ENCODE measurements at regions not wholly inside any gene's neighbourhood (a gene's known extent, or its start where the extent isn't known, plus 50 kb on each side); places are given as distances from the start of the nearest gene placed in this dataset.
A peak's percentile ranks its signal among the peaks of the same experiment; 100 is the strongest.

DNA sequence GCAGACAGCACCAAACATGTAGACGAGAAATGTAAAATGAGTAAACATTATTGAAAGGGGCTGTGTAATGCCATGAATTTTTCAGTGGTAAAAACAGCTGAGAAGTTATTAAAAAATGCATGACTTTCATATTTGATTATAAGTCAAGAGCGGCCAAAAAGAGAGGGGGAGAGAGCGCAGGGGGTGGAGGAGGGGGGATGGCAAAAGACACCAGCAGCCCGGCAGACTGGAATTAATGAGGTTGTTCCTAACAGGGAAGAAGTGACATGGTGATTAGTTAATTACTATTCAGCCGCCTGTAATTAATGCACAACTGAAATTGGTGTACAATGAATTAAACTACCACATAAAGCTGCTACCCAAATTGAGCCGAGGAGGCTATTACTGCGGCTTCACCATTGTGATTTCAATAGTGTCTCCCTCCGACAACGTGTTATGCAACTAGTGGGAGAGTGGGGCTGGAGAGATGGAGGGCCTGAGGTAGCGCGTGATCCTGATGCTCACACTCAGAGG is 89.1 kb upstream of the VSTM2B start:
- DNase-seq (ENCODE audit: low read depth in 1 of 2, low spot score in 2 of 2), result no peak
- H3K4me3 ChIP-seq, result no peak overlapping the region
- no peaks in the 10 kb centered on the region for H3K4me1 ChIP-seq (replicated peaks)
- no peak overlapping the region for H3K27ac ChIP-seq
- H3K27me3 ChIP-seq (replicated peaks), result no peaks in the 10 kb centered on the region
- H3K36me3 ChIP-seq, result no peaks in the 10 kb centered on the region
- no peaks in the 10 kb centered on the region for H3K9me3 ChIP-seq (replicated peaks)

DNA sequence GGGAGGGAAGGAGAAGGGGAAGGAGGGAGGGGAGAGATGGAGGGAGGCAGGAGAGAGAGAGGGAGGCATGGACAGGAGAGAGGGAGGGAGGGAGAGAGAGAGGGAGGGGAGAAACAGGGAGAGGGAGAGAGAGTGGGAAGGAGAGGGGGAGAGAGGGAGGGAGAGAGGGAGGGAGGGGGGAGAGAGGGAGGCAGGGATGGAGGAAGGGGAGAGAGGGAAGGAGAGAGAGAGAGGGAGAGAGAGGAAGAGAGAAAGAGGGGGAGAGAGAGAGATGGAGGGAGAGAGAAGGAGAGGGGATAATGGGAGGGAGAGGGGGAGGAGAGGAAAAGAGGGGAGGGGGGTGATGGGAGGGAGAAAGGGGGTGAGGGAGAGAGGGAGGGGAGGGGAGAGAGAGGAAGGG is 86.8 kb upstream of the VSTM2B start:
- H3K9me3 ChIP-seq (replicated peaks), result no peaks in the 10 kb centered on the region
- no peak for DNase-seq (ENCODE audit: low read depth in 1 of 2, low spot score in 2 of 2)
- H3K4me1 ChIP-seq (replicated peaks), result no peaks in the 10 kb centered on the region
- H3K36me3 ChIP-seq, result no peaks in the 10 kb centered on the region
- H3K27me3 ChIP-seq (replicated peaks), result no peaks in the 10 kb centered on the region
- no peak overlapping the region for H3K4me3 ChIP-seq
- no peak overlapping the region for H3K27ac ChIP-seq

GRCh38 chr19:29439688-29440550 is 85.9 kb upstream of the VSTM2B start:
- no peaks in the 10 kb centered on the region for H3K27me3 ChIP-seq (replicated peaks)
- no peaks in the 10 kb centered on the region for H3K9me3 ChIP-seq (replicated peaks)
- H3K4me3 ChIP-seq, result no peak overlapping the region
- no peak for DNase-seq (ENCODE audit: low read depth in 1 of 2, low spot score in 2 of 2)
- H3K36me3 ChIP-seq, result no peaks in the 10 kb centered on the region
- no peak overlapping the region for H3K27ac ChIP-seq
- H3K4me1 ChIP-seq (replicated peaks), result no peaks in the 10 kb centered on the region

DNA sequence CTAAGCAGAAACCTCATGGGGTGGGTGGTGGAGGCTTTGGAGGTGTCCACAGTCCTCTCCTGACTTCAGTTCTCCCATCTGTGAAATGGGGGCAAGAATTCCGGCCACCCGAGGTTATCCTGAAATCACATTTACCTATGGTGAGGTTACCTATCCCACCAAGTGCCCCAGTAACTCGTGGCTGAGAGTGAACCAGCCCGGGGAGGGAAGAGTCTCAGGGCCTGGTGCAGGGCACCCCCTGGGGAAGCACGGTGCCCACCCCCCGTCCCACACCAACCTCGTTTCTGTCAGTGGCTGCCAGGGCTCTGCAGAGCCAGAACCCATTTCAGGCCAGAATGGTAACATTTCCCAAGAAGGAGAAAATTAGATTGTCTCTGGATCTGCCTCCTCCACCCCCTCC is 83.7 kb upstream of the VSTM2B start:
- no peak for DNase-seq (ENCODE audit: low read depth in 1 of 2, low spot score in 2 of 2)
- Histone ChIP-seq H3K9me3 (replicated peaks) (no peaks in the 10 kb centered on the region), H3K27me3 (replicated peaks) (no peaks in the 10 kb centered on the region), H3K4me3 (no peak overlapping the region), H3K36me3 (no peaks in the 10 kb centered on the region), H3K4me1 (replicated peaks) (no peaks in the 10 kb centered on the region), H3K27ac (no peak overlapping the region)

- Histone ChIP-seq H3K4me1 (replicated peaks) (no peaks in the 10 kb centered on the region), H3K27ac (no peak overlapping the region), H3K4me3 (no peak overlapping the region), H3K27me3 (replicated peaks) (no peaks in the 10 kb centered on the region), H3K36me3 (no peaks in the 10 kb centered on the region), H3K9me3 (replicated peaks) (no peaks in the 10 kb centered on the region)
- DNase-seq (ENCODE audit: low read depth in 1 of 2, low spot score in 2 of 2), result no peak
Measured at GRCh38 chr19:29442910-29443309, 82.9 kb upstream of the VSTM2B start.

DNA sequence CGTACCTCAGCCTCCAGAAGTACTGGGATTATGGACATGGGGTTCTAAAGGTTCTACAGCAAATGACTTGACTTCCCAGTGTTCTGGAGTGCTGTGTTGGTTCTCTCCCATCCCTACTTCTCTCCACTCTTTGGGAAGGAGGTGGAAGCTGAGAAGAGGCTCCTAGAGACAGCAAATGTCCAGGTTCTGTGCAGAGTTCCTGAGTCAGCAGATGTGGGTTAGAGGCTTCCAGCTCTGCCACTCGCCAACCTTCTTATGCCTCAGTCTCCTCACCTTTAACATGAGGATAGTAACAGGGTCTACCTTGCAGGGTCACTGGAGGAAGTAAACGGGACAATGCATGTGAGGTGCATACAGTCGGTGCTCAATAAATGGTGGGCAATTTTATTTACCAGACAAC is 80.5 kb upstream of the VSTM2B start:
- Histone ChIP-seq H3K27ac (no peak overlapping the region), H3K27me3 (replicated peaks) (no peaks in the 10 kb centered on the region), H3K4me3 (no peak overlapping the region), H3K9me3 (replicated peaks) (no peaks in the 10 kb centered on the region), H3K4me1 (replicated peaks) (no peaks in the 10 kb centered on the region), H3K36me3 (no peaks in the 10 kb centered on the region)
- DNase-seq (ENCODE audit: low read depth in 1 of 2, low spot score in 2 of 2), result peak in 1 of 2 experiments; percentile 3

- peak in 1 of 2 experiments; percentile 27 for DNase-seq (ENCODE audit: low read depth in 1 of 2, low spot score in 2 of 2)
- no peaks in the 10 kb centered on the region for H3K9me3 ChIP-seq (replicated peaks)
- no peak overlapping the region for H3K27ac ChIP-seq
- H3K36me3 ChIP-seq, result no peaks in the 10 kb centered on the region
- no peaks in the 10 kb centered on the region for H3K27me3 ChIP-seq (replicated peaks)
- H3K4me1 ChIP-seq (replicated peaks), result no peaks in the 10 kb centered on the region
- no peak overlapping the region for H3K4me3 ChIP-seq
Measured at GRCh38 chr19:29446361-29446760, 79.4 kb upstream of the VSTM2B start.

DNA sequence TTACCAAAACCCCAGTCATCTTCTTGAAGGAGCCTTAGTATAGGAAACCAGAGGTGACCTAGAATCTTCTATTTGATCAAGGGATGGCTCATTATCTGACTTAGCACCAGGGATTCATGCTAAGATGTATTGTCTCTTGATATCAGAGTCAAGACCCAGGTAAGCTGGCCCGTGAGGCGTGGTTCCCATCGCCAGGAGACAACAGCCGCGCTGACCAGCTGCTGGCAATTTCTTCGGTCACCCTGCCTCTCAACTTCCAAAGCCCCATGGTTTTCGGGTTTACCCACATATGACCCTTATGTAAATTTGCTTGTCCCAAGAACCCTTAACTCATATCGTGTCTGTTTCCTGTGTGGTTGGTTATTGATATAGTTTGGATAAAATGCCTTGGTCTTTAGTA is 77.7 kb upstream of the VSTM2B start:
- H3K9me3 ChIP-seq (replicated peaks), result no peaks in the 10 kb centered on the region
- H3K4me3 ChIP-seq, result no peak overlapping the region
- H3K27ac ChIP-seq, result no peak overlapping the region
- H3K4me1 ChIP-seq (replicated peaks), result no peaks in the 10 kb centered on the region
- no peaks in the 10 kb centered on the region for H3K36me3 ChIP-seq
- peak in 1 of 2 experiments; percentile 18 for DNase-seq (ENCODE audit: low read depth in 1 of 2, low spot score in 2 of 2)
- H3K27me3 ChIP-seq (replicated peaks), result no peaks in the 10 kb centered on the region

- Histone ChIP-seq H3K4me1 (replicated peaks) (no peaks in the 10 kb centered on the region), H3K4me3 (no peak overlapping the region), H3K9me3 (replicated peaks) (no peaks in the 10 kb centered on the region), H3K27me3 (replicated peaks) (no peaks in the 10 kb centered on the region), H3K36me3 (no peaks in the 10 kb centered on the region), H3K27ac (no peak overlapping the region)
- peak in 1 of 2 experiments; percentile 23 for DNase-seq (ENCODE audit: low read depth in 1 of 2, low spot score in 2 of 2)
Measured at GRCh38 chr19:29449371-29449770, 76.4 kb upstream of the VSTM2B start.

GRCh38 chr19:29450306-29450705 is 75.5 kb upstream of the VSTM2B start:
- H3K9me3 ChIP-seq (replicated peaks), result no peaks in the 10 kb centered on the region
- no peaks in the 10 kb centered on the region for H3K4me1 ChIP-seq (replicated peaks)
- H3K27me3 ChIP-seq (replicated peaks), result no peaks in the 10 kb centered on the region
- H3K4me3 ChIP-seq, result no peak overlapping the region
- no peak overlapping the region for H3K27ac ChIP-seq
- peak in 1 of 2 experiments; percentile 26 for DNase-seq (ENCODE audit: low read depth in 1 of 2, low spot score in 2 of 2)
- no peaks in the 10 kb centered on the region for H3K36me3 ChIP-seq

- Histone ChIP-seq H3K4me3 (no peak overlapping the region), H3K36me3 (no peaks in the 10 kb centered on the region), H3K27ac (no peak overlapping the region), H3K9me3 (replicated peaks) (no peaks in the 10 kb centered on the region), H3K27me3 (replicated peaks) (no peaks in the 10 kb centered on the region), H3K4me1 (replicated peaks) (no peaks in the 10 kb centered on the region)
- peak in 1 of 2 experiments; percentile 7 for DNase-seq (ENCODE audit: low read depth in 1 of 2, low spot score in 2 of 2)
Measured at GRCh38 chr19:29450812-29451211, 75.0 kb upstream of the VSTM2B start.

DNA sequence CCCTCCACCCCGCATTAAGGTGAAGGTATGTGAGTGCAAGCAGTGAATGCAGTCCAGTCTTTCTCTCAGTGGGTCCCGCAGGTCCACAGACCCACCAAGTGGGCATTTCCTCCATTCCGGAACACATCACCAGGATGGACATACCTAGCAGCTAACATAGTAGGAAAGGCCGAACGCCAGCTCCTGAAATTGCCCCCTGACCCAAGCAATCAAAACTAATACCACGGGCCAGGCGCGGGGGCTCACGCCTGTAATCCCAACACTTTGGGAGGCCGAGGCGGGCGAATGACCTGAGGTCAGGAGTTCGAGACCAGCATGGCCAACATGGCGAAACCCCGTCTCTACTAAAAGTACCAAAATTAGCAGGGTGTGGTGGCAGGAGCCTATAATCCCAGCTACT is 71.7 kb upstream of the VSTM2B start:
- DNase-seq (ENCODE audit: low read depth in 1 of 2, low spot score in 2 of 2), result peak in 1 of 2 experiments; percentile 10
- Histone ChIP-seq H3K9me3 (replicated peaks) (no peaks in the 10 kb centered on the region), H3K27ac (no peak overlapping the region), H3K27me3 (replicated peaks) (no peaks in the 10 kb centered on the region), H3K4me3 (no peak overlapping the region), H3K36me3 (no peaks in the 10 kb centered on the region), H3K4me1 (replicated peaks) (no peaks in the 10 kb centered on the region)

GRCh38 chr19:29457413-29457812 is 68.4 kb upstream of the VSTM2B start:
- Histone ChIP-seq H3K4me1 (replicated peaks) (no peaks in the 10 kb centered on the region), H3K36me3 (no peaks in the 10 kb centered on the region), H3K27ac (no peak overlapping the region), H3K4me3 (no peak overlapping the region), H3K9me3 (replicated peaks) (no peaks in the 10 kb centered on the region), H3K27me3 (replicated peaks) (no peaks in the 10 kb centered on the region)
- DNase-seq (ENCODE audit: low read depth in 1 of 2, low spot score in 2 of 2), result no peak

DNA sequence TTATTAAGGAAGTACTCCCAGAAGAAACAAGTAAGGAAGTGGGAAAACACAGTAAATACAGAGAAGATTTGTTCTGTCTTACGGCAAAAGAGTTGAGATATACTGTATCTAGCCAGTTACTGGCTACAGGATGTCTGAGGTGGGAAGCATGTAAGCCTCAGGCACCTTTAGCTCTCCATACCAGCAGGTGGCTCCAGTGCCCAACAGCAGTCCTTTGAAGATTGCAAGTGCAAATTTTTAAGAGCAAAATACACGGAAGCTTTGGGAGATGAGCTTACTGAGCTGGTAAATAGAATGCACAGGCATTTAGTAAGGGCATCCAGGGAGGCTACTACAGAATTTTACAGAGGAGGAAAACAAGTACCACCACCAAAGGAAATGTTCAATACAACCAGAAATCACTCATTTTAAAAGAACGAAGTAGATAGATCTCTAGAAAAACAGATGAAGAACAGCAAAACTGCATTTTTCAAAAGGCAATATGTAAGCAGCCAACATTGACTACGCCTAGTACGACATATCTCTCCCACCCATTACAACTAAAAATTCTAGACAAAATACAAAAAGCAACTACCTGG is 57.9 kb upstream of the VSTM2B start:
- Histone ChIP-seq H3K9me3 (replicated peaks) (no peaks in the 10 kb centered on the region), H3K4me3 (no peak overlapping the region), H3K27ac (no peak overlapping the region), H3K4me1 (replicated peaks) (no peaks in the 10 kb centered on the region), H3K36me3 (no peaks in the 10 kb centered on the region), H3K27me3 (replicated peaks) (no peaks in the 10 kb centered on the region)
- DNase-seq (ENCODE audit: low read depth in 1 of 2, low spot score in 2 of 2), result no peak

Data from SJSA1 (cell line).